ENCODE measurements at regions not wholly inside any gene's neighbourhood (a gene's known extent, or its start where the extent isn't known, plus 50 kb on each side); places are given as distances from the start of the nearest gene placed in this dataset.
A peak's percentile ranks its signal among the peaks of the same experiment; 100 is the strongest.

GRCh38 chr11:134008634-134009071 lies 51.9 kb upstream of the IGSF9B start:
- no peaks in the 10 kb centered on the region for H3K9me3 ChIP-seq (ENCODE audit: control insufficient read depth, insufficient read depth, low read depth, low read length)
- H3K27ac ChIP-seq (ENCODE audit: extremely low read depth, low read depth, low read length) = no peak overlapping the region
- H3K36me3 ChIP-seq (ENCODE audit: control insufficient read depth in 2 of 2, insufficient read depth in 1 of 2, low read length in 2 of 2) = no peaks in the 10 kb centered on the region
- no peak overlapping the region for H3K4me3 ChIP-seq (ENCODE audit: low read depth, low read length)
- CTCF ChIA-PET = interaction anchor here (0.6 kb wide), 1 partner anchor 38 kb away, joined by 3 read pairs; no protein-coding TSS in a partner anchor
- H3K4me1 ChIP-seq (ENCODE audit: control insufficient read depth, insufficient read depth, low read length) = no peaks in the 10 kb centered on the region
- TF ChIP-seq SP2 (tag by site-specific recombination; IDR thresholded peaks at IDR 0.05) (no peak), ZFP41 (tag by site-specific recombination; IDR thresholded peaks at IDR 0.05; ENCODE audit: borderline replicate concordance) (no peak), KLF1 (tag by site-specific recombination; IDR thresholded peaks at IDR 0.05) (no peak), RBAK (tag by site-specific recombination; IDR thresholded peaks at IDR 0.05) (no peak), SP7 (tag by site-specific recombination; IDR thresholded peaks at IDR 0.05) (no peak), ZNF140 (tag by site-specific recombination; IDR thresholded peaks at IDR 0.05) (no peak), ZSCAN18 (tag by site-specific recombination; IDR thresholded peaks at IDR 0.05) (no peak), ATF2 (tag by site-specific recombination; IDR thresholded peaks at IDR 0.05; ENCODE audit: low read depth) (peak; percentile 87), ZNF10 (tag by site-specific recombination; IDR thresholded peaks at IDR 0.05) (no peak), ZNF600 (tag by site-specific recombination; IDR thresholded peaks at IDR 0.05) (0 out of 2 replicates have a peak, but pooled peaks have one; percentile 35), ZNF311 (tag by site-specific recombination; IDR thresholded peaks at IDR 0.05; ENCODE audit: borderline replicate concordance) (no peak), ZNF747 (tag by site-specific recombination; IDR thresholded peaks at IDR 0.05) (no peak), ZNF138 (tag by site-specific recombination; IDR thresholded peaks at IDR 0.05; ENCODE audit: borderline replicate concordance) (no peak), ZNF394 (tag by site-specific recombination; IDR thresholded peaks at IDR 0.05; ENCODE audit: borderline replicate concordance) (peak; percentile 44; the same call in 1 of the 2 replicates), ZNF677 (tag by site-specific recombination; IDR thresholded peaks at IDR 0.05) (no peak), ZBTB1 (tag by site-specific recombination; IDR thresholded peaks at IDR 0.05) (no peak), ZBTB17 (tag by site-specific recombination; IDR thresholded peaks at IDR 0.05) (no peak), ZNF658 (tag by site-specific recombination; IDR thresholded peaks at IDR 0.05) (no peak), ZNF692 (tag by site-specific recombination; IDR thresholded peaks at IDR 0.05) (no peak), ZNF157 (tag by site-specific recombination; IDR thresholded peaks at IDR 0.05) (no peak), ZNF561 (tag by site-specific recombination; IDR thresholded peaks at IDR 0.05; ENCODE audit: borderline replicate concordance) (no peak), ZNF521 (tag by site-specific recombination; IDR thresholded peaks at IDR 0.05) (no peak), BCL6B (tag by site-specific recombination; IDR thresholded peaks at IDR 0.05) (no peak), ZBTB6 (tag by site-specific recombination; IDR thresholded peaks at IDR 0.05) (no peak), ZFHX2 (tag by site-specific recombination; conservative IDR thresholded peaks at IDR 0.05) (no peak)
- POLR2A ChIA-PET = no interaction called here
